ENCODE measurements at regions not wholly inside any gene's neighbourhood (a gene's known extent, or its start where the extent isn't known, plus 50 kb on each side); places are given as distances from the start of the nearest gene placed in this dataset.

GRCh38 chr15:39227001-39227400 lies 353.9 kb upstream of the THBS1 start:
- TF ChIP-seq, protein P1, sequence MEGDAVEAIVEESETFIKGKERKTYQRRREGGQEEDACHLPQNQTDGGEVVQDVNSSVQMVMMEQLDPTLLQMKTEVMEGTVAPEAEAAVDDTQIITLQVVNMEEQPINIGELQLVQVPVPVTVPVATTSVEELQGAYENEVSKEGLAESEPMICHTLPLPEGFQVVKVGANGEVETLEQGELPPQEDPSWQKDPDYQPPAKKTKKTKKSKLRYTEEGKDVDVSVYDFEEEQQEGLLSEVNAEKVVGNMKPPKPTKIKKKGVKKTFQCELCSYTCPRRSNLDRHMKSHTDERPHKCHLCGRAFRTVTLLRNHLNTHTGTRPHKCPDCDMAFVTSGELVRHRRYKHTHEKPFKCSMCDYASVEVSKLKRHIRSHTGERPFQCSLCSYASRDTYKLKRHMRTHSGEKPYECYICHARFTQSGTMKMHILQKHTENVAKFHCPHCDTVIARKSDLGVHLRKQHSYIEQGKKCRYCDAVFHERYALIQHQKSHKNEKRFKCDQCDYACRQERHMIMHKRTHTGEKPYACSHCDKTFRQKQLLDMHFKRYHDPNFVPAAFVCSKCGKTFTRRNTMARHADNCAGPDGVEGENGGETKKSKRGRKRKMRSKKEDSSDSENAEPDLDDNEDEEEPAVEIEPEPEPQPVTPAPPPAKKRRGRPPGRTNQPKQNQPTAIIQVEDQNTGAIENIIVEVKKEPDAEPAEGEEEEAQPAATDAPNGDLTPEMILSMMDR (IDR thresholded peaks at IDR 0.05) = no peak
- intact Hi-C loops (cut with DNase I) = no loop called here
- no peak overlapping the region for H3K27ac ChIP-seq
- no peaks in the 10 kb centered on the region for H3K9me3 ChIP-seq
- DNase-seq = no peak
- no peak overlapping the region for H3K4me3 ChIP-seq
- H3K27me3 ChIP-seq = no peaks in the 10 kb centered on the region
- no peaks in the 10 kb centered on the region for H3K36me3 ChIP-seq
- ATAC-seq = no peak
- peaks cover 8% of the 10 kb centered on the region for H3K4me1 ChIP-seq

GRCh38 chr15:39228889-39229288 lies 352.0 kb upstream of the THBS1 start:
- Histone ChIP-seq H3K9me3 (no peaks in the 10 kb centered on the region), H3K4me3 (no peak overlapping the region), H3K27me3 (no peaks in the 10 kb centered on the region), H3K4me1 (peaks cover 8% of the 10 kb centered on the region), H3K27ac (no peak overlapping the region), H3K36me3 (no peaks in the 10 kb centered on the region)
- DNase-seq (no peak), ATAC-seq (no peak)
- intact Hi-C loops (cut with DNase I) = no loop called here
- TF ChIP-seq, protein P1 (IDR thresholded peaks at IDR 0.05) = no peak

DNA sequence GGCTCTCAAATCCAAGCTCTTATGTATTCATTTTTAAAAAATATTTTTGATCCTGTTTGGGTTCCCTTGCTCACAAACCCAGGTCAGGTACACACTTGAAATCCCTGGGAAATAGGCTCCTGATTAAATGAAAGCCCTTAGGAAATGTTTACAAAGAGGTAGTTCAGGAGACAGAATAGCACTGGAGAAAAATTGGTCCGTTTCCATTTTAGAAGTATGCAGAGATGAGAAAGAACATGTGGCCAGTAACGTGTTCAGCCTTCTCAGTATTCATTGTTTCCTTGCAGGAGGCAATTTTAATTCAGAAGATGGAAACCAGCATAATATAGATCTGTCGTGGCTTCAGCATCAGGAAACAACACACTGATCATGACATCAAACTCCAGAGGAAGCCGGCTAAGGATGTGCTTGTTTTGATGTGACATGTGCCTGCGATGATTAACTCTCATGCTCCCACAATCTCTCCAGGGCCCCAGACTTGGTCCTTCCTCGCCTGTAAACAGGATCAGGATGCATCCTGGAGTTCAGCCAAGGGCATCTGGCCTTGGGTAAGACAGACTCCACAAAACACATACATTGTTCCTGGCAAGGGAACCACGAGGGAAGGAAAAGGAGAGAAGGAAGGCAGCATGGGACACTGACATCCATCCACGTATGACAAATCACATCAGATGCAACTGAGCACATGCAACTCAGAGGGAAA lies 350.5 kb upstream of the THBS1 start:
- Histone ChIP-seq H3K4me3 (no peak overlapping the region), H3K27me3 (no peaks in the 10 kb centered on the region), H3K4me1 (peaks cover 8% of the 10 kb centered on the region), H3K27ac (no peak overlapping the region), H3K9me3 (no peaks in the 10 kb centered on the region), H3K36me3 (no peaks in the 10 kb centered on the region)
- ATAC-seq = no peak
- no peak for DNase-seq
- TF ChIP-seq, protein P1 (IDR thresholded peaks at IDR 0.05) = no peak
- intact Hi-C loops (cut with DNase I) = no loop called here

DNA sequence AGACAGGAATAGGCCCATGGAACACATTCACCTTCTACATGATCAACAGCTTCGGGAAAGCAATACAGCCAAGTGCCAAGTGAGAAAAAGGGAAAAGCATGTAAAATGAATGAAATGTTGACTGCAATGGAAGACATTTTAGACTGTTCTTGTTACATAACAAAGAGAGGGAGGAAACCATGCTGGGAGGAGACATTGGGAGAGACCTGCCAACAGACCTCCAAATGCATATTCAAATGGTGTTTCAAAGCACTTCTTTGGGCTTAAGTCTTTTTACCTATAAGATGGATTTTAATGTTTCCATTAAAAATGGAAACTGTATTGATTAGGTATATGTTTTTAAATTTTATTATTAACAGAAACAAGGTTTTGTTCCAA lies 350.0 kb upstream of the THBS1 start:
- Histone ChIP-seq H3K27me3 (no peaks in the 10 kb centered on the region), H3K9me3 (no peaks in the 10 kb centered on the region), H3K36me3 (no peaks in the 10 kb centered on the region), H3K27ac (no peak overlapping the region), H3K4me1 (peaks cover 8% of the 10 kb centered on the region), H3K4me3 (no peak overlapping the region)
- DNase-seq = no peak
- ATAC-seq = no peak
- intact Hi-C loops (cut with DNase I) = no loop called here
- TF ChIP-seq, protein P1 (IDR thresholded peaks at IDR 0.05) = no peak

GRCh38 chr15:39232512-39232911 lies 348.4 kb upstream of the THBS1 start:
- Histone ChIP-seq H3K9me3 (no peaks in the 10 kb centered on the region), H3K27ac (no peak overlapping the region), H3K36me3 (no peaks in the 10 kb centered on the region), H3K4me1 (peaks cover 8% of the 10 kb centered on the region), H3K27me3 (no peaks in the 10 kb centered on the region), H3K4me3 (no peak overlapping the region)
- no peak for DNase-seq
- no peak for ATAC-seq
- intact Hi-C loops (cut with DNase I) = no loop called here
- TF ChIP-seq, protein P1 (IDR thresholded peaks at IDR 0.05) = no peak
